Subcutaneous abdominal adipose tissue (tissue), 5 donors: ENCODE measurements at regions not wholly inside any gene's neighbourhood (a gene's known extent, or its start where the extent isn't known, plus 50 kb on each side); places are given as distances from the start of the nearest gene placed in this dataset.

Source experiments
- H3K27ac ChIP-seq: one replicate; pipeline ENCODE4 v1.7.0; 2013; ENCODE audit warnings: low read depth, mild to moderate bottlenecking, inconsistent platforms, low read length, moderate library complexity
- H3K27me3 ChIP-seq, 5 donors: one replicate each; pipeline ENCODE4 v1.7.0; 2013; ENCODE audit warnings: low read length in 5 of 5, inconsistent platforms in 1 of 5; ENCODE audit not compliant: control insufficient read depth in 5 of 5, insufficient read depth in 4 of 5
- H3K36me3 ChIP-seq, 5 donors: one replicate each; pipeline ENCODE4 v1.7.0; 2013; ENCODE audit warnings: low read length in 5 of 5; ENCODE audit not compliant: control insufficient read depth in 5 of 5, insufficient read depth in 5 of 5
- H3K4me1 ChIP-seq, 5 donors: one replicate each; pipeline ENCODE4 v1.7.0; 2013; ENCODE audit warnings: low read length in 5 of 5, mild to moderate bottlenecking in 3 of 5, moderate library complexity in 1 of 5; ENCODE audit not compliant: control insufficient read depth in 5 of 5, insufficient read depth in 5 of 5
- H3K4me3 ChIP-seq, 5 donors: one replicate each; pipeline ENCODE4 v1.7.0; 2013; ENCODE audit warnings: low read length in 5 of 5, low read depth in 1 of 5
- H3K9ac ChIP-seq, 5 donors: one replicate each; pipeline ENCODE4 v1.7.0; 2013; ENCODE audit warnings: low read length in 5 of 5, mild to moderate bottlenecking in 4 of 5, moderate library complexity in 3 of 5
- H3K9me3 ChIP-seq, 5 donors: one replicate each; pipeline ENCODE4 v1.7.0; 2013; ENCODE audit warnings: low read length in 5 of 5; ENCODE audit not compliant: control insufficient read depth in 5 of 5
- donor health status: healthy.
- donor health status: healthy.
- donor health status: healthy.
- donor health status: healthy.
- donor health status: healthy.

DNA sequence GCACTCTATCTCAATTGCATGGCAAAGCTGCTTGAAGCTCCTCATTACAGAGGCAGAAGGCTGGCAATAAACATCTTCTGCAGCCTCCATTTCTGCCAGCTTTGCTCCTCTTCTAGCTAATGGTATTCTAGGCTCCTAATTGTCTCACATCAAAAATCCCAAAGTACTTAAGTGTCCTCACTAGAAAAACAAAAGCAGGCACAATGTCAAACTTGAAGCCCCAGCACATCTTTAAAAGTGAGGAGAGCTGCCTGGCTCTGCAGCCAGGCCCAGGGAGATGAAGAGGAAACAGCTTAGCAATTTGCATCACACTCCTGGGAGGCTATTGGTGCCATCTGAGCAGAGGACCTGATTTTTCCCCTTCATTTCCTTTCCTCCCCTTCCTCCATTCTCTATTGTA lies 197.1 kb downstream of the KCNJ2 start:
- Histone ChIP-seq H3K9ac (no peak overlapping the region), H3K4me3 (no peak overlapping the region), H3K9me3 (no peaks in the 10 kb centered on the region), H3K27me3 (no peaks in the 10 kb centered on the region), H3K27ac (no peak overlapping the region), H3K36me3 (no peaks in the 10 kb centered on the region), H3K4me1 (no peaks in the 10 kb centered on the region)

DNA sequence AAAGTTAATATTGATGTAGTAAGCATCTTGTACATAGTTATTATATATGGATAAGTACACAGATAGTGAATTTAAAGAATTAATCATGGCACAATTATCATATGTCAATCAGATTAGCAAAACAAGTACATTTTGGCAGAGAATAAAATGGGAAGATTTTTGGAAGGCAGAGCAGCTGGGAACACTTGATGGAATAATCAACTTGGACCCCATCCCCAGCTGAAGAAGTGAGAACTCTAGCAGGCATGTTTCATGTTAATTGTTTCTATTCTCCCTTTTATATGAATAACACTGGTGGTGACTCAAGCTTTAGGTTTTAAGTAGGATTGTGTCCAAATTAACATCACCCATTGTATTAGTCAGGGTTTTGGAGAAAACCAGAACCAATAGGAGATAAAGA lies 198.7 kb downstream of the KCNJ2 start:
- H3K27ac ChIP-seq: no peak overlapping the region
- no peak overlapping the region for H3K4me3 ChIP-seq
- H3K9ac ChIP-seq: no peak overlapping the region
- no peaks in the 10 kb centered on the region for H3K27me3 ChIP-seq
- H3K4me1 ChIP-seq: no peaks in the 10 kb centered on the region
- H3K9me3 ChIP-seq: no peaks in the 10 kb centered on the region
- no peaks in the 10 kb centered on the region for H3K36me3 ChIP-seq

DNA sequence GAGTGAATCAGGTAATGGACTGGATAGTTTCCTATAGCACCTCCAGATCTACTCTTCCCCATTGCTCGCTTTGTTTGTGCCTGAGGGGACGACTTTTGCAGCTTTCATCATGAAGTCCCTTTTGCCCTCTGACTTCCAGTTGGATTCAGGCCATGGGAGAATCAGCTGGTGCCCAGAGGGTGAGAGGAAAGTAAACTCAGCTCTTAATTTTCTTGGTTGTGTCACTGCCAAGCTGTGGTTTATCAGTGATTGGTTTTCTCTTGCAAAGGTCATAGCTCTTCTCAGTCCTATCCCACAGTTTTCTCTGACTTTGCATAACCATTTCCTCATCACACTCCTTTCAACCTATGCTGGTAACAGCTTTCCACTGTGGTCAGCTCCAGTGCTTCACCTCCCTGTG lies 200.1 kb downstream of the KCNJ2 start:
- Histone ChIP-seq H3K9ac (no peak overlapping the region), H3K9me3 (peaks cover 0 to 3% (median 0%) of the 10 kb centered on the region in 5 donors), H3K27ac (no peak overlapping the region), H3K27me3 (no peaks in the 10 kb centered on the region), H3K4me3 (no peak overlapping the region), H3K4me1 (no peaks in the 10 kb centered on the region), H3K36me3 (no peaks in the 10 kb centered on the region)

DNA sequence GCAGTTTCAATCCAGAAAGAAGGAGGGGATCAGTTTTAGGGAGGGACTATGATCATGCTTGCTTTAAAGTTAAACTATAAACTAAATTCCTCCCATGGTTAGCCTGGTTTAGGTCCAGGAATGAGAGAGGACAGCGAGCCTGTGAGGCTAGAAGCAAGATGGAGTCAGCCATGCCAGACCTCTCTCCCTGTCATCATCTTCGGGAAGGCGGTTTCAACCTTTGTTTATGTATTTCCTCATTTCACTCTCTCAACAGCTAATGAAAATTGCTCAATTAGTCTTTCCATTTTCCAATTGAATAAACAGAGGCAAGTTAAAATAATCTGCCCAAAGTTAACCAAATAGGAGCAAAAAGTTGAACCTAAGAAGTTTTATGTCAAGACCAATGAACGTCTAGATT lies 201.5 kb downstream of the KCNJ2 start:
- Histone ChIP-seq H3K27ac (no peak overlapping the region), H3K9me3 (peaks cover 0 to 3% (median 0%) of the 10 kb centered on the region in 5 donors), H3K9ac (no peak overlapping the region), H3K4me1 (no peaks in the 10 kb centered on the region), H3K27me3 (no peaks in the 10 kb centered on the region), H3K36me3 (no peaks in the 10 kb centered on the region), H3K4me3 (no peak overlapping the region)

DNA sequence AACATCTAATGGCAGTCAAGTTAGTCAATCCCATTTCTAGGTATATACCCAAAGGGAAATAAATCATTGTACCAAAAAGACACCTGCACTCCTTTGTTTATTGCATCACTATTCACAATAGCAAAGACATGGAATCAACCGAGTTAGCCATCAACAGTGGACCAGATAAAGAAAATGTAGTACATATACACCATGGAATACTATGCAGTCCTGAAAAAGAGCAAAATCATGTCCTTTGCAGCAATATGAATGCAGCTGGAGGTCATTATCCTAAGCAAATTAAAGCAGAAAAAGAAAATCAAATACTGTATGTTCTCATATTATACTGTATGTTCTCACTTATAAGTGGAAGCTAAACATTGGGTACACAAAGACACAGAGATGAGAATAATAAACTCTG lies 204.0 kb downstream of the KCNJ2 start:
- Histone ChIP-seq H3K4me1 (no peaks in the 10 kb centered on the region), H3K9me3 (peaks cover 0 to 3% (median 0%) of the 10 kb centered on the region in 5 donors), H3K36me3 (no peaks in the 10 kb centered on the region), H3K27ac (no peak overlapping the region), H3K4me3 (no peak overlapping the region), H3K27me3 (no peaks in the 10 kb centered on the region), H3K9ac (no peak overlapping the region)

DNA sequence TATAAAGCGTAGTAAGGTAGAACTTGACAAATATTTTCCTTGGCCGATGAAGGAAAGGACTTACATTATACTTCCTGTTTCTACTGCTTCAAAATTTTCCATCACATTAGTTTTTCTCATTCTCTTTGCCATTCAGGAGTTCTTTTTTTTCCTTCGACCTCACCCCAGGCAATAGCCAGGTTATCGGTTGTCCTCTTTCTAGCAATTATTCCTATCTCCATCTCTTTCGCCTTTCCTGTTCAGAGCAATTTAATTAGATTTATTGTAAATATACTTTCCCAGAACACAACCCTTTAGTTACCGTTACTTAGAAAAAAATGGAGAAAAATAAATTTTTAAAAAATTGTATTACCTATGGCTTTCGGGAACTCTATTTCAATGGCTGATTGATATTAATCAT lies 205.2 kb downstream of the KCNJ2 start:
- no peaks in the 10 kb centered on the region for H3K4me1 ChIP-seq
- no peak overlapping the region for H3K4me3 ChIP-seq
- H3K9ac ChIP-seq: no peak overlapping the region
- peaks cover 0 to 3% (median 0%) of the 10 kb centered on the region in 5 donors for H3K9me3 ChIP-seq
- H3K36me3 ChIP-seq: no peaks in the 10 kb centered on the region
- no peaks in the 10 kb centered on the region for H3K27me3 ChIP-seq
- H3K27ac ChIP-seq: no peak overlapping the region

DNA sequence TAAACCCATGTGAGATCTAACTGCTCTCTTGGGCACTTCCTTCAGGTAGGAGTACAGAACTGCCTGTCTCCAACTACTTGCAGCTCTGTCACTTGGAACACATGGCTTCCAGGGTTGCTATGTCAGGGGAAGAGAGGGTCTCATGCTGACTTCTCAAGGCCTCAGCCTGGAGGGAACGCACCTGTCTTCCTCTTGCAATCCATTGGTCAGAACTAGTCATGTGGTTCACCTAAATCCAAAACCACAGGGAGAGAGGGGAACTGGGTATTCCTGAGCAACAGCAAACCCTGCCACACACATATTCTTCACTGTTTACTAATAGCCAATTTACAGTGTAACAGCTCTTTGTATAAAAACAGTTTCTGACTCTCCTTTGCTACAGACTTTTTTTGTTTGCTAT lies 206.1 kb downstream of the KCNJ2 start:
- Histone ChIP-seq H3K4me1 (no peaks in the 10 kb centered on the region), H3K36me3 (no peaks in the 10 kb centered on the region), H3K27me3 (no peaks in the 10 kb centered on the region), H3K9me3 (peaks cover 0 to 3% (median 0%) of the 10 kb centered on the region in 5 donors), H3K9ac (no peak overlapping the region), H3K4me3 (no peak overlapping the region), H3K27ac (no peak overlapping the region)

DNA sequence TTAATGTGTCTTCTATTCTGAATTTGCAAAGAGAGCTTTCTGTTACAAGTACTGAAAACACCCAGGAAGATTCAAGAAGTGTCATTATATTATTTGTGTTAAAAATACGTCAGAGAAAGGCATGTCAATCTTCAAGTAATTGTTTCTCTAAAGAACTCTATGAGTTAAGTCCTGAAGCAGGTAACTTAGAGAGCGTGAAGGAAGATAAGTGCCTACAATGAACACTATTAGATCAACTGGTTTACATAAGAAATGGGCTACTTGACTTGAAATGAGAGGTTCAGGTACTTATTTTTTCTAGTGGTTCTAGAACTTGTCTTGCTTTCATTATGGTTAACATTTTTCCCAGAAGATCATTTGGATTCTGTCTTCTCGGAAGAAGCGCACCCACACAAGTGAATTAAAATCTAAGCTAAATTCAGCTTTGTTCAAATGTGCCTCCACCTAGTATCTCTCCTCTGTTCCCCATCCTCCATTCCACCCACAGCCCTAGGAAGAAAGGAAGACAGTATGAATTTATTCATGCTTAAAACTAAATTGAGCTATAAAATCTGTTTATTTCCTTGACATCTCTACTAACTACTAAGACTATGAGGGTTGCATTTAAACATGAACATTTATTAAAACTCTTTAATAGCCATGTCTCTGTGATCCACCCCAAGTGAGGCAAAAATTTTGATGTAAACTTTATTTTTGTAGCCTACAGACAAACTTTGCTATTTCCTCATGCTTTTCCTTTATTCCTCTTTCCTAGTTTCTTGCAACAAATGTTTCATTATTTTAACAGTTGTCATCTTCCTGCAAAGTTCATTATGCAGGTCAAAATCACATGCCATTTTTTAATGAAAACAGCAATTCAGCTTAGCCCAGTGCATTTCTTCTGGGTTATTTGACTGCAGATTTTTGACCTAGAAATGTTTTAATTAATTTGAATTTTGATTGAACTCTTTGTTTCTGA lies 206.8 kb downstream of the KCNJ2 start:
- no peaks in the 10 kb centered on the region for H3K4me1 ChIP-seq
- H3K27ac ChIP-seq: no peak overlapping the region
- H3K9ac ChIP-seq: no peak overlapping the region
- H3K9me3 ChIP-seq: peaks cover 0 to 3% (median 0%) of the 10 kb centered on the region in 5 donors
- no peak overlapping the region for H3K4me3 ChIP-seq
- H3K36me3 ChIP-seq: no peaks in the 10 kb centered on the region
- H3K27me3 ChIP-seq: no peaks in the 10 kb centered on the region

DNA sequence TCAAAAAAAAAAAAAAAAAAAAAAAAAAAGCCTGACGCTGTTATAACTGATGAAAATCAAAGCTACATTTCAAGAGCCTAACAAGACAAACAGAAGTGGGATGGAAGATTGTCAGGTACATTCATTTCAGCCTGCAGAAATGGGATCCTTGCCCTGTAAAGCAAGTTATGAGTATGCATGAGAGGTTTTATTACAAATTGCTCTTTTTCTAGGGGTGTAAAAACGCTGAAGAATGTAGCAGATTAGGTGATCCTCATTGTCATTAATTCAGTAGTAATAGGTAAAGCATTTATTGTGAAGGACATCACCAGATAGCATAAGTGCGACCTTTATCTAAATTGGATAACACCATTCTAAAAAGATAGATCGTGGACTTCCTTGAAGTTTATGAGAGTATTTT lies 208.3 kb downstream of the KCNJ2 start:
- Histone ChIP-seq H3K9me3 (peaks cover 0 to 3% (median 0%) of the 10 kb centered on the region in 5 donors), H3K9ac (no peak overlapping the region), H3K27ac (no peak overlapping the region), H3K27me3 (no peaks in the 10 kb centered on the region), H3K4me1 (no peaks in the 10 kb centered on the region), H3K36me3 (no peaks in the 10 kb centered on the region), H3K4me3 (no peak overlapping the region)

DNA sequence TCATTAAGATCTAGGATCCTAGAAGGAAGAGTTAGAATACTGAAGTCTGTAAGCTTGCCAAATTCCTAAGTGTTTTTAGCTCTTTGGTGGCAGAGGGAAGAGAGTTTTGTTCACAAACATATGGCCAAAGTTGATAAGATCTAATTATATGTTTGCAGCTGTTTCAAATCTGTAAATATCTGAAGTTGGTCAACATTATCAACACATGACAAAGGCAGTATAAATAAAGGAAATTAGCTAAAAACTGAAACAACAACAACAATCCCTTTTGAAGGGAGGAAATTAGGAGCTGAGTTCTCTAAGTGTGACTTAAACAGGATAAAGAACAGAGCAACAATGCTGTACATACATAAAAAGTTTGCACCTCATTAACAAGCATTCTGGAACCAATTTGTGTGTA lies 208.7 kb downstream of the KCNJ2 start:
- Histone ChIP-seq H3K27ac (no peak overlapping the region), H3K4me3 (no peak overlapping the region), H3K9ac (no peak overlapping the region), H3K9me3 (peaks cover 0 to 3% (median 0%) of the 10 kb centered on the region in 5 donors), H3K27me3 (no peaks in the 10 kb centered on the region), H3K36me3 (no peaks in the 10 kb centered on the region), H3K4me1 (no peaks in the 10 kb centered on the region)
